Epidermal melanocyte (primary cell): ENCODE measurements at regions not wholly inside any gene's neighbourhood (a gene's known extent, or its start where the extent isn't known, plus 50 kb on each side); places are given as distances from the start of the nearest gene placed in this dataset.
"Not testable (repeated sequence)": the region's sequence is repeated elsewhere in the genome, so short reads cannot be mapped to it uniquely, and the experiment has no call there.

Experiments used
- DNase-seq: peaks from one replicate; pipeline ENCODE4 v3.0.0; 2011; ENCODE audit warnings: low spot score; ENCODE audit not compliant: insufficient read length

- not testable (repeated sequence) for DNase-seq
Observed at GRCh38 chr14:105708251-105709134, 182.1 kb downstream of the TMEM121 start.

GRCh38 chr14:105709281-105710118, 183.1 kb downstream of the TMEM121 start:
- no peak for DNase-seq

- no peak for DNase-seq
Observed at GRCh38 chr14:105710119-105711043, 184.0 kb downstream of the TMEM121 start.

- no peak for DNase-seq
Observed at GRCh38 chr14:105711044-105711620, 184.7 kb downstream of the TMEM121 start.

- DNase-seq = no peak
Observed at GRCh38 chr14:105711841-105712460, 185.6 kb downstream of the TMEM121 start.

GRCh38 chr14:105712670-105713069, 186.3 kb downstream of the TMEM121 start:
- DNase-seq = not testable (repeated sequence)

- DNase-seq = not testable (repeated sequence)
Observed at GRCh38 chr14:105713160-105713559, 186.8 kb downstream of the TMEM121 start.

- DNase-seq = not testable (repeated sequence)
Observed at GRCh38 chr14:105713836-105714235, 187.5 kb downstream of the TMEM121 start.

- DNase-seq = not testable (repeated sequence)
Observed at GRCh38 chr14:105718787-105719186, 192.4 kb downstream of the TMEM121 start.

GRCh38 chr14:105720106-105720505, 193.7 kb downstream of the TMEM121 start:
- not testable (repeated sequence) for DNase-seq

GRCh38 chr14:105720852-105721601, 194.6 kb downstream of the TMEM121 start:
- not testable (repeated sequence) for DNase-seq

GRCh38 chr14:105721602-105721970, 195.2 kb downstream of the TMEM121 start:
- not testable (repeated sequence) for DNase-seq

- not testable (repeated sequence) for DNase-seq
Observed at GRCh38 chr14:105721996-105722709, 195.8 kb downstream of the TMEM121 start.

GRCh38 chr14:105723271-105723670, 196.9 kb downstream of the TMEM121 start:
- not testable (repeated sequence) for DNase-seq

GRCh38 chr14:105723776-105724175, 197.4 kb downstream of the TMEM121 start:
- DNase-seq = not testable (repeated sequence)

GRCh38 chr14:105729825-105730368, 203.5 kb downstream of the TMEM121 start:
- not testable (repeated sequence) for DNase-seq

- DNase-seq = not testable (repeated sequence)
Observed at GRCh38 chr14:105730731-105731130, 204.3 kb downstream of the TMEM121 start.

GRCh38 chr14:105731221-105731985, 205.0 kb downstream of the TMEM121 start:
- DNase-seq = not testable (repeated sequence)
